Glutamatergic neuron (in vitro differentiated cells): ENCODE measurements at regions not wholly inside any gene's neighbourhood (a gene's known extent, or its start where the extent isn't known, plus 50 kb on each side); places are given as distances from the start of the nearest gene placed in this dataset.

Experiments used
- DNase-seq: peaks from one replicate; pipeline ENCODE4 v3.0.0; 2022
- H3K27ac Mint-ChIP-seq: one replicate; pipeline ENCODE4 v1.8.0; 2020; ENCODE audit warnings: mild to moderate bottlenecking, mixed read lengths, inconsistent platforms; ENCODE audit not compliant: unreplicated experiment
- H3K27me3 Mint-ChIP-seq: one replicate; pipeline ENCODE4 v1.8.0; 2020; ENCODE audit warnings: mild to moderate bottlenecking, moderate library complexity, mixed read lengths, inconsistent platforms; ENCODE audit not compliant: unreplicated experiment
- H3K36me3 Mint-ChIP-seq: one replicate; pipeline ENCODE4 v1.8.0; 2020; ENCODE audit warnings: mild to moderate bottlenecking, mixed read lengths, inconsistent platforms; ENCODE audit not compliant: unreplicated experiment
- H3K4me1 Mint-ChIP-seq: one replicate; pipeline ENCODE4 v1.8.0; 2020; ENCODE audit warnings: mild to moderate bottlenecking, low read depth, mixed read lengths, inconsistent platforms; ENCODE audit not compliant: unreplicated experiment
- H3K4me3 Mint-ChIP-seq: one replicate; pipeline ENCODE4 v1.8.0; 2020; ENCODE audit warnings: mild to moderate bottlenecking, mixed read lengths, inconsistent platforms; ENCODE audit not compliant: unreplicated experiment
- H3K9me3 Mint-ChIP-seq: one replicate; pipeline ENCODE4 v1.8.0; 2020; ENCODE audit warnings: mild to moderate bottlenecking, moderate library complexity, mixed read lengths, inconsistent platforms; ENCODE audit not compliant: unreplicated experiment
- CTCF ChIP-seq: fragments of 200-600 bp; sonication (generic); IDR thresholded peaks from one replicate; pipeline ENCODE4 v1.5.0; 2021; ENCODE audit not compliant: partially characterized antibody, unreplicated experiment

- peaks cover 2% of the 10 kb centered on the region for H3K9me3 Mint-ChIP-seq
- no peak overlapping the region for H3K27ac Mint-ChIP-seq
- peaks cover under 1% of the 10 kb centered on the region for H3K36me3 Mint-ChIP-seq
- H3K27me3 Mint-ChIP-seq = peaks cover 9% of the 10 kb centered on the region
- no peak for TF ChIP-seq CTCF
- H3K4me1 Mint-ChIP-seq = peaks cover 8% of the 10 kb centered on the region
- no peak for DNase-seq
- no peak overlapping the region for H3K4me3 Mint-ChIP-seq
Measured at GRCh38 chrX:39667191-39667590, 430.6 kb downstream of the BCOR start.

DNA sequence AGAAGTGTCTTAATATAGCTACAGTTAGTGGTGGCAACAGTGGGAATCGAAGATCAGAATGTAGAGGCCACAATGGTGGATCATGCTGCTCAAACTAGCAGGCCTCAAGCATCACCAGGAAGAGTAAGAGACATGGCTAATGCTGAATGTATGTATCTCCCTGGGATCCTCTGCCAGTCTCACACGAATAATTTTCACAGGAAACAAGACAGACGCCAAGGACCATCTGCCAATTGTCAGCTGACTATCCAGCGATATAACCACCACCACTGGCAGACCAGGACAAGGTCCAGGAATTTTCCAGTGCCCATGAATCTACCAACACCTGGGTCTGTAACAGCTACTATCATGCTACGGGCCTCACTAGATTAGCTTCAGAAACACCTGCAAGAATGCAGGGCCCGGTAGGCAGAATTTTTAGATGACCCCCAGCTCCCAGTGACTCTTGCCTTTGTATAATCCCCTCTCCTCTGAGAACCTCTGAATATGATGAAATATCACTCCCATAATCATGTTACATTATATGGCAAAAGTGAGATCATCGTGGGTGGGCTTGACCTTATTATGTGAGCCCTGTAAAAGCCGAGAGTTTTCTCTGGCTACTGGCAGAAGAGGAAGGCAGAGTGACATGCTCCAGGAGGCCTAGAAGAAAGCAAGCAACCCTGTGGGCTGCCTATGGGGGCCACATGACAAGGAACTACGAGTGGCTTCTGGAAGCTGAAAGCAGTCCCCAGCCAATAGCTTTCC is 429.8 kb downstream of the BCOR start:
- H3K36me3 Mint-ChIP-seq = peaks cover 4% of the 10 kb centered on the region
- no peak overlapping the region for H3K4me3 Mint-ChIP-seq
- DNase-seq = no peak
- peaks cover 9% of the 10 kb centered on the region for H3K27me3 Mint-ChIP-seq
- peaks cover 4% of the 10 kb centered on the region for H3K9me3 Mint-ChIP-seq
- no peak for TF ChIP-seq CTCF
- H3K27ac Mint-ChIP-seq = peak overlapping the region; percentile 17
- H3K4me1 Mint-ChIP-seq = peaks cover 8% of the 10 kb centered on the region

DNA sequence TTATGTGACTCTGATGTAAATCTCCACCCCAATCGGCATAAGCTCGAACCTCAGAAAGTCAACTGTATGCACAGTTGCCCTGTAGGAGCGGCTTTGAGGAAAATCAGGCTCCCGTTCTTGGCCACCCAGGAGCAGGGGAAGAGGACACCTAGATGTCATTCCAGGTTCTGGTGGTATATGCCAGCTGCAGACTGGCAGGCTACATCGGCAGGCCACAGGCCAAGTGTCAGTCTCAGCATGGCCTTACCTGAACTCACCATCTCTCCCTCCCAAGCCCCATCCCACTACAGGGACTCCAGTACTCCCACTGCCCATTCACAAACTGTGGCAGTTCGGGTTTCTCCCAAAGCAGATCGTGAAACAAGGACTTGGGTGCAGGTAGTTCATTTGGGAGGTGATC is 428.1 kb downstream of the BCOR start:
- no peak for DNase-seq
- Mint-ChIP-seq H3K27me3 (peaks cover 9% of the 10 kb centered on the region), H3K36me3 (peaks cover 4% of the 10 kb centered on the region), H3K27ac (no peak overlapping the region), H3K4me3 (no peak overlapping the region), H3K4me1 (peaks cover 8% of the 10 kb centered on the region), H3K9me3 (peaks cover 6% of the 10 kb centered on the region)
- TF ChIP-seq CTCF = no peak

DNA sequence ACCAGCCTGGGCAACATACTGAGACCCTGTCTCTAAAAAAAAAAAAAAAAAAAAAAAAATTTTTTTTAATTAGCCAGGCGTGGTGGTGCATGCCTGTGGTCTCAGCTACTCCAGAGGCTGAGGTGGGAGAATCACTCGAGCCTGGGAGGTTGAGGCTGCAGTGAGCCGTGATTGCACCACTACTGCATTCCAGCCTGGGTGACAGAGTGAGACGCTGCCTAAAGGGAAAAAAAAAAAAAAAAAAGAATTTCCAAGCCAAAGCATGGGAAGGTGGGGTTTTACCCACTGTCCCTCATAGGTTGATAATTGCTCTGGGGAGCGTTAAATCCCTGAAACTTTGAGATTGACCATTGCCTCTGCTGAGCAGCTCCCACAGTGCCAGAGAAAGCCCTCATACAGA is 427.5 kb downstream of the BCOR start:
- no peak overlapping the region for H3K4me3 Mint-ChIP-seq
- DNase-seq = no peak
- peaks cover 8% of the 10 kb centered on the region for H3K4me1 Mint-ChIP-seq
- no peak overlapping the region for H3K27ac Mint-ChIP-seq
- peaks cover 9% of the 10 kb centered on the region for H3K27me3 Mint-ChIP-seq
- no peak for TF ChIP-seq CTCF
- H3K9me3 Mint-ChIP-seq = peaks cover 6% of the 10 kb centered on the region
- H3K36me3 Mint-ChIP-seq = peaks cover 4% of the 10 kb centered on the region

DNA sequence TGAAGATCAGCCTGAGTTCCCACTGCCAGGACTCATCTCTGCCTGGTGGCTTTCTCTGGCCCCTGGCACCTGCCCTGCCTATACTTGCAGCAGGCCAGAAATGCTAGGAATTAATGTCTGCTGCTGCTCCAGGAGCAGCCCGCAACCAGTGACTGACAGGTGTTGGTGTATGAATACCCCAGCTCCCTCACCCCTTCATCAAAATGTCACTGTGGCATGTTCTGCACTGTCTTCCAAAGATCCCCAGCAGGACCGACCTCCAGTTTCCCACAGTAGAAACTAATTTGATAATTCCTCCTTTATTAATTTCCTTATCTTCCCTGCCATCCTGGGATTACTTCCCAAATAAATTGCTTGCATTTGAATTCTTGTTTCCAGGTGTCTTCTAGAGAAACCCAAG is 425.4 kb downstream of the BCOR start:
- Mint-ChIP-seq H3K4me3 (no peak overlapping the region), H3K27ac (no peak overlapping the region), H3K27me3 (peaks cover 5% of the 10 kb centered on the region), H3K9me3 (peaks cover 6% of the 10 kb centered on the region), H3K4me1 (peaks cover 8% of the 10 kb centered on the region), H3K36me3 (peaks cover 4% of the 10 kb centered on the region)
- no peak for TF ChIP-seq CTCF
- no peak for DNase-seq
